Medulla oblongata (tissue), 1 donor: ENCODE measurements at regions not wholly inside any gene's neighbourhood (a gene's known extent, or its start where the extent isn't known, plus 50 kb on each side); places are given as distances from the start of the nearest gene placed in this dataset.
"Not testable (repeated sequence)": the region's sequence is repeated elsewhere in the genome, so short reads cannot be mapped to it uniquely, and the experiment has no call there.

Experiments
- DNase-seq: peaks from one replicate; pipeline ENCODE4 v3.0.0-alpha.2; 2015; ENCODE audit errors: extremely low spot score

- no peak for DNase-seq
Observed at GRCh38 chr20:53856300-53857295, 213.8 kb downstream of the BCAS1 start.

GRCh38 chr20:53855733-53856132, 214.7 kb downstream of the BCAS1 start:
- DNase-seq = no peak

- DNase-seq = not testable (repeated sequence)
Observed at GRCh38 chr20:53854609-53854926, 215.8 kb downstream of the BCAS1 start.

GRCh38 chr20:53853111-53853713, 217.2 kb downstream of the BCAS1 start:
- no peak for DNase-seq

GRCh38 chr20:53852691-53853090, 217.7 kb downstream of the BCAS1 start:
- DNase-seq = no peak

GRCh38 chr20:53852014-53852413, 218.4 kb downstream of the BCAS1 start:
- no peak for DNase-seq

- DNase-seq = no peak
Observed at GRCh38 chr20:53850319-53850718, 220.1 kb downstream of the BCAS1 start.

GRCh38 chr20:53849471-53850059, 220.8 kb downstream of the BCAS1 start:
- no peak for DNase-seq

- no peak for DNase-seq
Observed at GRCh38 chr20:53848304-53848703, 222.1 kb downstream of the BCAS1 start.

GRCh38 chr20:53847837-53848170, 222.6 kb downstream of the BCAS1 start:
- no peak for DNase-seq

GRCh38 chr20:53847139-53847836, 223.1 kb downstream of the BCAS1 start:
- peak; percentile 57 for DNase-seq

- DNase-seq = no peak
Observed at GRCh38 chr20:53846640-53847039, 223.8 kb downstream of the BCAS1 start.

- no peak for DNase-seq
Observed at GRCh38 chr20:53845980-53846379, 224.4 kb downstream of the BCAS1 start.

GRCh38 chr20:53844259-53844658, 226.1 kb downstream of the BCAS1 start:
- no peak for DNase-seq

GRCh38 chr20:53843645-53844044, 226.7 kb downstream of the BCAS1 start:
- DNase-seq = no peak

- DNase-seq = no peak
Observed at GRCh38 chr20:53842301-53843099, 227.9 kb downstream of the BCAS1 start.

- DNase-seq = no peak
Observed at GRCh38 chr20:53841741-53842140, 228.7 kb downstream of the BCAS1 start.

- no peak for DNase-seq
Observed at GRCh38 chr20:53840532-53840931, 229.9 kb downstream of the BCAS1 start.

- DNase-seq = no peak
Observed at GRCh38 chr20:53839423-53840176, 230.8 kb downstream of the BCAS1 start.

GRCh38 chr20:53838311-53838868, 232.0 kb downstream of the BCAS1 start:
- no peak for DNase-seq
